Adrenal gland (tissue), 9 donors: ENCODE measurements at regions not wholly inside any gene's neighbourhood (a gene's known extent, or its start where the extent isn't known, plus 50 kb on each side); places are given as distances from the start of the nearest gene placed in this dataset.
A peak's percentile ranks its signal among the peaks of the same experiment; 100 is the strongest.

Experiments used
- DNase-seq, 7 donors: peaks; one replicate each; pipeline ENCODE4 v3.0.0-alpha.2; 2019 to 2020
- H3K27ac ChIP-seq, 5 donors: fragments of 200-600 bp; sonication (generic) in 4 of 5; 1 replicate in 3 of 5; 2 replicates in 2 of 5; pipeline versions ENCODE4 v1.5.1 to v1.8.0; 2016 to 2020; ENCODE audit warnings: mild to moderate bottlenecking in 1 of 5
- H3K27me3 ChIP-seq: fragments of 200-600 bp; 2 replicates; pipeline ENCODE4 v1.8.0; 2021
- H3K36me3 ChIP-seq, 2 donors: fragments of 200-600 bp; replicated peaks in 1 of 2; 1 replicate in 1 of 2; 2 replicates in 1 of 2; pipeline versions ENCODE4 v1.5.1 to v1.8.0; 2018 to 2022
- H3K4me1 ChIP-seq, 2 donors: fragments of 200-600 bp; replicated peaks in 1 of 2; 1 replicate in 1 of 2; 2 replicates in 1 of 2; pipeline versions ENCODE4 v1.5.1 to v1.8.0; 2018 to 2021
- H3K4me3 ChIP-seq, 4 donors: fragments of 200-600 bp; sonication (generic) in 3 of 4; one replicate each; pipeline ENCODE4 v1.5.1; 2016 to 2018
- H3K9me3 ChIP-seq, 3 donors: fragments of 200-600 bp; sonication (generic) in 1 of 3; replicated peaks in 1 of 3; 1 replicate in 2 of 3; 2 replicates in 1 of 3; pipeline versions ENCODE4 v1.5.1 to v1.8.0; 2016 to 2021
- POLR2A ChIP-seq, 2 donors: fragments of 450-650 bp; IDR thresholded peaks; one replicate each; pipeline ENCODE4 v1.6.1; 2017; ENCODE audit warnings: antibody characterized with exemption in 2 of 2, mild to moderate bottlenecking in 2 of 2, moderate library complexity in 1 of 2
- WGBS, 4 donors: extraction: QIAGEN DNeasy Blood & Tissue Kit in 2 of 4; methylation state at CpG; one replicate each; pipeline versions ENCODE4 v1.1.5 to v1.1.7; 2013 to 2017; 5-methylcytosine and 5-hydroxymethylcytosine counted together
- intact Hi-C, 2 donors: fragments of 100-400 bp; cut with DNase I; formaldehyde crosslinking; loops; one replicate each; pipeline versions ENCODE4 v1.14.1 to v1.15.0; 2022 to 2023
- TF ChIP-seq, protein P1 (sequence below), 6 experiments: fragments of 450-650 bp in 4 of 6; fragments of 200-600 bp in 2 of 6; sonication (generic) in 1 of 6; IDR thresholded peaks; 1 replicate in 5 of 6; 2 replicates in 1 of 6; pipeline versions ENCODE4 v1.5.1 to v1.8.0; 2016 to 2021; ENCODE audit warnings: antibody characterized with exemption in 6 of 6, mild to moderate bottlenecking in 2 of 6, moderate library complexity in 1 of 6
- donor health status: healthy with polysubstance abuse.
- donor health status: Bipolar disorder and iron deficiency.
- donor health status: DM: yes; HTN: yes; CAD: no.
- donor health status: DM: no; HTN: no; CAD: no.
- donor health status: DM: no; HTN: no; CAD: no.

- Histone ChIP-seq H3K36me3 (no peaks in the 10 kb centered on the region), H3K9me3 (no peaks in the 10 kb centered on the region), H3K4me1 (peaks cover 0 to 6% of the 10 kb centered on the region in 2 donors), H3K27me3 (no peaks in the 10 kb centered on the region), H3K4me3 (no peak overlapping the region), H3K27ac (peak overlapping the region in 1 of 5 donors; percentile 22)
- DNase-seq: no peak
- 82 to 92% (median 91%) methylated on average over 9 to 12 of the region's 12 CpGs for WGBS, 4 donors
- intact Hi-C loops: no loop called here
- TF ChIP-seq, protein P1, sequence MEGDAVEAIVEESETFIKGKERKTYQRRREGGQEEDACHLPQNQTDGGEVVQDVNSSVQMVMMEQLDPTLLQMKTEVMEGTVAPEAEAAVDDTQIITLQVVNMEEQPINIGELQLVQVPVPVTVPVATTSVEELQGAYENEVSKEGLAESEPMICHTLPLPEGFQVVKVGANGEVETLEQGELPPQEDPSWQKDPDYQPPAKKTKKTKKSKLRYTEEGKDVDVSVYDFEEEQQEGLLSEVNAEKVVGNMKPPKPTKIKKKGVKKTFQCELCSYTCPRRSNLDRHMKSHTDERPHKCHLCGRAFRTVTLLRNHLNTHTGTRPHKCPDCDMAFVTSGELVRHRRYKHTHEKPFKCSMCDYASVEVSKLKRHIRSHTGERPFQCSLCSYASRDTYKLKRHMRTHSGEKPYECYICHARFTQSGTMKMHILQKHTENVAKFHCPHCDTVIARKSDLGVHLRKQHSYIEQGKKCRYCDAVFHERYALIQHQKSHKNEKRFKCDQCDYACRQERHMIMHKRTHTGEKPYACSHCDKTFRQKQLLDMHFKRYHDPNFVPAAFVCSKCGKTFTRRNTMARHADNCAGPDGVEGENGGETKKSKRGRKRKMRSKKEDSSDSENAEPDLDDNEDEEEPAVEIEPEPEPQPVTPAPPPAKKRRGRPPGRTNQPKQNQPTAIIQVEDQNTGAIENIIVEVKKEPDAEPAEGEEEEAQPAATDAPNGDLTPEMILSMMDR (IDR thresholded peaks at IDR 0.05): no peak
- no peak for TF ChIP-seq POLR2A (IDR thresholded peaks at IDR 0.05)
These were observed 117.8 kb upstream of the IQSEC1 start for GRCh38 chr3:13191016-13191415.

- H3K4me3 ChIP-seq: no peak overlapping the region
- no peaks in the 10 kb centered on the region for H3K27me3 ChIP-seq
- TF ChIP-seq, protein P1 (IDR thresholded peaks at IDR 0.05): no peak
- TF ChIP-seq POLR2A (IDR thresholded peaks at IDR 0.05): no peak
- WGBS, 4 donors: 43 to 48% (median 48%) methylated on average over 2 of the region's 2 CpGs
- intact Hi-C loops: no loop called here
- no peak for DNase-seq
- H3K27ac ChIP-seq: peak overlapping the region in 1 of 5 donors; percentile 65
- no peaks in the 10 kb centered on the region for H3K9me3 ChIP-seq
- peaks cover 0 to 6% of the 10 kb centered on the region in 2 donors for H3K4me1 ChIP-seq
- no peaks in the 10 kb centered on the region for H3K36me3 ChIP-seq
These were observed 117.1 kb upstream of the IQSEC1 start for GRCh38 chr3:13190378-13190765.

GRCh38 chr3:13189639-13190377 lies 116.6 kb upstream of the IQSEC1 start:
- Histone ChIP-seq H3K27me3 (no peaks in the 10 kb centered on the region), H3K4me1 (peaks cover 0 to 6% of the 10 kb centered on the region in 2 donors), H3K36me3 (no peaks in the 10 kb centered on the region), H3K27ac (peak overlapping the region in 1 of 5 donors; percentile 65), H3K9me3 (no peaks in the 10 kb centered on the region), H3K4me3 (no peak overlapping the region)
- intact Hi-C loops: no loop called here
- no peak for TF ChIP-seq POLR2A (IDR thresholded peaks at IDR 0.05)
- TF ChIP-seq, protein P1 (IDR thresholded peaks at IDR 0.05): no peak
- 73 to 77% (median 75%) methylated on average over 11 of the region's 11 CpGs for WGBS, 4 donors
- peak in 6 of 7 donors; percentile 36 to 73 (median 58) for DNase-seq

DNA sequence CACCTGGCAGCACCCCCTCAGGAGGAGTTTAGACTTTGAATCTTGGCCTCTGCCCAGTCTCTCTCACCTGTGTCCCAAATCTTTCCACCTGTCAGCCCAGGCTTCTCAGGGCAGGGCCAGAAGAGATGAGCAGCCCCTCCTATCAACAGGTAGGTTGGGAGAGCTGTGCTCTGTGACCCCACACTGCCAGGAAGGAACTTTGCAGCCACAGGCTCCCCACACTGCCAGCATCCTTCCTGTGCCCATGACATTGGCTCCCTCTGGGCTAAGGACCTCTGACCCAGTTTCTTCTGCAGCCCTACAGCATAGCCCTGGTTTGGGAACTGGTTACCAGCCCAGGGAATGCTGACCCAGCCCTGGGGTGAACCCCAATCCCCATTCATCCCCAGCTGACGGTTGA lies 115.7 kb upstream of the IQSEC1 start:
- 92 to 100% (median 97%) methylated on average over 1 of the region's 1 CpG for WGBS, 4 donors
- no peaks in the 10 kb centered on the region for H3K9me3 ChIP-seq
- no peak overlapping the region for H3K27ac ChIP-seq
- H3K4me1 ChIP-seq: peaks cover 0 to 6% of the 10 kb centered on the region in 2 donors
- H3K4me3 ChIP-seq: no peak overlapping the region
- no peak for TF ChIP-seq POLR2A (IDR thresholded peaks at IDR 0.05)
- TF ChIP-seq, protein P1 (IDR thresholded peaks at IDR 0.05): no peak
- no peak for DNase-seq
- H3K36me3 ChIP-seq: no peaks in the 10 kb centered on the region
- H3K27me3 ChIP-seq: no peaks in the 10 kb centered on the region
- intact Hi-C loops: no loop called here
